Inferior parietal cortex (tissue), 1 donor: ENCODE measurements at regions not wholly inside any gene's neighbourhood (a gene's known extent, or its start where the extent isn't known, plus 50 kb on each side); places are given as distances from the start of the nearest gene placed in this dataset.
"Not testable (repeated sequence)": the region's sequence is repeated elsewhere in the genome, so short reads cannot be mapped to it uniquely, and the experiment has no call there.

ENCODE experiments used
- DNase-seq: peaks from one replicate; pipeline ENCODE4 v3.0.0-alpha.2; 2016; ENCODE audit errors: extremely low spot score

GRCh38 chr2:217371781-217372213 is 511.9 kb upstream of the TNP1 start:
- no peak for DNase-seq

GRCh38 chr2:217370391-217370790 is 510.5 kb upstream of the TNP1 start:
- DNase-seq, result no peak

DNA sequence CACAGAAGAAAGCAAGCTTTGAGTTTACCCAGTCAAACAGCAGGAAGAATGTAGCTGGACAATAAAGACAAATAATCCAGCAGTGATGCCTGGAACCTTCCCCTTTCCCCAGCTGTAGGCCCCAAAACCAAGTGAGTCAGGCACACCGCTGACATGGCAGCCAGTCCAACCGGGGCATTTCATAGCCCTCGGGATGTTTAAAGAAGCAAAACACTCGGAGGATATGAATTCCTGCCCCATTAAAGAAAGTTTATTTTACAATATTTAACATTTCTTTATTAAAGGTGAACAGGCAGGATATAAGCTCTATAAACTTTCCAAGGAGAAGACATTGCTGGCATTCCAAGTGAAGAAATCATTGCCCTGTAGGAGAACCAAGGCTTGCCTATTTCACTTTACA is 507.6 kb upstream of the TNP1 start:
- DNase-seq, result no peak

DNA sequence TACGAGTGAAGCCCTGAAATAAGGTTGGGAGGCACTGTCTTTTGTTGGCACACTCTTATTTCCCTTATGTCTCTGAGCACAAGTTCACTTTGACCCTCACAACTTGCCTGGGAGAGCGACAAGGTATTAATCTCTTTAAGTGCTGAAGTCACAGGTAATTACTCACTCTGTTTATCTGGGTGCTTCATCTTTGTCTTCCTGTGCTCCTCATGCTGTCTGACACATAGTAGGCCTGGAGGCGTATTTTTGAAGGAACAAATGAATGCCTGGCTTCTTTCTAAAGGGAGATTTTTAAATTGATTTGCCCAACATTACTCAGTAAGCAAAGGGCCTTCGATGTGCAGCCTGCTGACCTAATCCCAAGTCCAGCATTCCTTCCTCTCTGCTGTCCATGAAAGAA is 507.1 kb upstream of the TNP1 start:
- DNase-seq, result no peak

GRCh38 chr2:217366266-217366895 is 506.5 kb upstream of the TNP1 start:
- no peak for DNase-seq

GRCh38 chr2:217365656-217366055 is 505.8 kb upstream of the TNP1 start:
- DNase-seq, result no peak

DNA sequence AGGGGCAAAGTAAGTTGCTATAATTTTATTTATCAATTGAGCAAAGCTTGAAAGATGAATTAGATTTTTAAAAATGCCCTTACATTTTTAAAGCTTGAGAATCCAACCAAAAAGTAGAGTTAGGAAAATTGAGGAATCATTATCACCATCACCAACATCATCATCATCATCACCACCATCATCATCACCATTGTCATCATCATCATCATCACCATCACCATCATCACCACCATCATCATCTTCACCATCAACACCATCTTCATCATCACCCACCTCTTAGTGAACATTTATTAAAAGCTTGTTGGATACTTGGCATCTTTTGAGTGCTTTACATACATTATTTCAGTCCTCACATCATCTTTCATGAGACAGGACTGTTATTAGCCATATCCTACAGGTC is 504.4 kb upstream of the TNP1 start:
- no peak for DNase-seq

DNA sequence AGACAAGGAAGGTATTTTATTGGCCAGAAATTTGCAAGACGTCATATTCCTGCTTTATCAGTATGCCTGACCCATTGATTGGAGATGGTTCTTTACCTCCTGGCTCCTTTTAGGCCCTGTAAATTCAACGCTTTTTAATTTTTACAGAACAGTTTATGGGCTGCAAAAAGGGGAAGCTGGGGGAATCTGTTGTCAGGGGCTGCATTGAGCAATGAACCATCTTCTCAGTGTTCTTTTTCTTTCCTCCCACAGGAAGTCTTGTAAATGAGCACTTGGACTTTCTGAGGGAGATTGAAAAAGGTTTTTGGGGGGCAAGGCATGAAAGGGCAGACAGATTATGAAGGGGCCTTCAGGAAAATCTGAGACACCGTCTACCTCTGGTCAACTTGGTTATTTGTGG is 503.6 kb upstream of the TNP1 start:
- no peak for DNase-seq

- DNase-seq, result no peak
Measured at GRCh38 chr2:217362710-217363109, 502.8 kb upstream of the TNP1 start.

DNA sequence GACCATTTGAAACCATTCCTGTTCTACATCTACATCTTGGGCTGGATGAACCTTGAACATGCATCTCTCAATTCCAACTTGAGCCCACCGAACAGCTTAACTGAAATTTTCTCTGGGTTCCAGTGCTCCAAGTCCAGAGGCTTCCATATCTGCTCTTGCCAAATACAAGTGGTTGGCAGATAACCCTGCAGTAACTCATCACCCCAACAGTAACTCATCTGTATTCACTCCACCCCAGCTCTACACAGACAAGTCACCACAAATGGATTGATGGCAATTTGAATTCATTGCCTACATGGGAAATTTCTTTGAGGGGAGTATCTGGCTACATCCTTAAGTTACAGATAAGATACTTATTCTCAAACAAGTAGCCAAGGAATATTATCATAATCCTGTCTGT is 502.4 kb upstream of the TNP1 start:
- DNase-seq, result no peak

- DNase-seq, result no peak
Measured at GRCh38 chr2:217361483-217361880, 501.6 kb upstream of the TNP1 start.

DNA sequence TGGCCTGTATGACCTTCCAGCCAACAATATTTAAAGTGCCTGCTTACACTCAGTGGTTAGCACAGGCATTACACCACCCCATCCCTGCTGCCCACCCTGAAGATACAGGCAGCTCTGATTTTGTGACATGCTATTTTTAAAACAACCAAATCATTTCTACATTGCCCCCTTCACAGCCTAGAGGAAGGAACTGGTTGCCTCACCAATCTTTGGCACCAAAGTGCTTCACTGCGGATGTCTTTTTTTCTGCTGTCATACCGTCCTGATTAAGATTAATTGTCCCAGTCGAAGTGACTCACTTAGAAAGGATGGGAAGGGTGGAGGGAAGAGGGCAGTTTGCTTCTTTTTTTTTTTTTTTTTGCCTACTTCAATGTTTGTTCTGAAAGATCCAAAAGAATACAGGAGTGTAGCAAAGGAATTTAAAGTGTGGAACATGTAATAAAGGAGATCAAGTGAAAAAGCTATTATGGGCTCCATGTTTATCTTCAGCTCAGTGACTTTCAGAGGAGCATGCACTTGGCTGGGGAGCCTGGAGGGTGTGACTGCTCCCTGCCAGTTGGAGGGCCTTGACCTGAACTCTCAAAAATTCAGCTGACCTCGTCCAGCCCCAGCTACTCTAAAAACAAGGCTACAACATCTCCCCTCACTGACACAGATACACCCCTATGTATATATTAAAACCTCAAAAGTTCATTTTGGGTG is 501.1 kb upstream of the TNP1 start:
- no peak for DNase-seq

GRCh38 chr2:217360111-217360510 is 500.2 kb upstream of the TNP1 start:
- no peak for DNase-seq

DNA sequence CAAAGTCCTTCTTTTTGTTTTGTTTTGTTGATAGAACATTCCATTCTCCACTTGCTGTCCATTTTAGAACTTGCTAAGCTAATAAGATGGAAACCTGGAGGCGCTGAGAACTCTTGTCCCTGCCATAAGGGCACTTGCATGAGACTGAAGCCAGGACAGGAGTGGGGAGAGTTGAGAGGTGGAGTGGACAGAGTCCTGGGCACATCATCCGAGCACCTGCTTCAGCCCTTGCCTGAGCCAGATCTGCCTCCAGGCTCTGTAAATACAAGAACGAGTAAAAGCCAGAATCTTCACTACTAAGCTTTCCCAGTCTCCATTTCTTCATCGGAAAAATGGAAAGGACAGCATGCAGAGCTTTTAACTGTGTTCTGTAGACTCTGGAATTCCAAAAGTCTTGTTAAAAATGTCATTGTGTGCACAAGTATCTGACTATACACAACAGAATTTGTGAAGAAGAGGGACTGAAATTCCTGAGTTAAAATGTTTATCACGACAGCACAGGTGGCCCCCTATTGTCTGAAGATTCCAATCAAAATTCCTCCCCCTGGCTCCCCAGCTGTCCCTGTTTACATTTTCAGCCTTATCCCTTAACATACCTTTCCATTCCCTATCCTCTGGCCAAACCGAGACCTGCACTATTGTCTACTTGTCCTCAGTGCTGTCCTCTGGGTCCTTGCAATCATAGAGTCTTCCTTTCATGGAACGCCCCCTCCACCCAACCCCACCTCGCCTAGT is 498.2 kb upstream of the TNP1 start:
- DNase-seq, result no peak

- DNase-seq, result peak; percentile 33
Measured at GRCh38 chr2:217356781-217357180, 496.9 kb upstream of the TNP1 start.

DNA sequence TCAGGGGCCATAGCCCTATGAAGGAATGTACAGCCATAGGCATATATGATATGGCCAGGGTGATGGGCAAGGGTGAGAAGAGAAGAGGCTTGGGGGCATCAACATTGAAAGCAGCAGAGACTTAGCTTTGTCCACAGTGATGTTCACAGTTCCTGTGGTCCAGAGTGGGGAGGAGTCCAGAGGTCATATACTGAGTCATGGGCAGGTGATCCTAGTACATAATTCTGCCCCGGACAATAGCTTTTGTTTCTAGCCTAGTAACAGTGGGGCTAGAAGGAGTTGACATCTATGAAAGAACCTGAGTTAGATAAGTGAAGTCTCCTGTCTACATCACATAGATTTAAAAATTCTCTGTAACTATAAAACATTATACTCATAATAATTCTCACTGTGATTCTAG is 496.3 kb upstream of the TNP1 start:
- no peak for DNase-seq

GRCh38 chr2:217353591-217353990 is 493.7 kb upstream of the TNP1 start:
- no peak for DNase-seq

DNA sequence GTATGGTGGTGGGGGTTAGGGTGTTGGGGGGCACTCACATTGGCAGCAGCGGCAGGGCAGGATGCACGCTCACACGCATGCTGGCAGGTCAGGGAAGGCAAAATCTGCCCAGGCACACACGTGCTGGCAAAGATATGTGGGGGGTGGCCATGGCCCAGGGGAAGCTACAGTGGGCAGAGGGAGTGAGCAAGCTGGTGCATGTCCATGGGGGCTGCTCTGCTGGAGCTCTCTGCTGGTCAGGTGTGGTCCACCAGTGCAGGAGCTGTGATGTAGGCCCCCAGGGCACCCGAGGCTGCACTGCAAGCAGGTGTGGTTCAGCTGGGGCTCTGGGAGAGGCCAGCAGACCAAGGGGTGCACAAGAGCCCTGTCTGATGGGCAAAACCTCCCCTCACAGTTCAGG is 491.5 kb upstream of the TNP1 start:
- DNase-seq, result no peak

DNA sequence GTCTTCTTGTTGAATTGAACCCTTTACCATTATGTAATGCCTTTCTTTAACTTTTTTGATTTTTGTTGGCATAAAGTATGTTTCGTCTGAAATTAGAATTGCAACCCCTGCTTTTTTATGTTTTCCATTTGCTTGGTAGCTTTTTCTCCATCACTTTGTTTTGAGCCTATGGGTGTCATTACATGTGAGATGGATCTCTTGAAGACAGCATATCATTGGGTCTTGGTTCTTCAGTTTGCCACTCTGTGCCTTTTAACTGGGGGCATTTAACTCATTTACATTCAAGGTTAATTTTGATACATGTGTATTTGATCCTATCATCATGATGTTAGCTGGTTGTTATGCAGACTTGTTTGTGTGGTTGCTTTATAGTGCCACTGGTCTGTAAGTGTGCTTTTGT is 489.4 kb upstream of the TNP1 start:
- DNase-seq, result no peak

GRCh38 chr2:217347630-217348029 is 487.8 kb upstream of the TNP1 start:
- not testable (repeated sequence) for DNase-seq

DNA sequence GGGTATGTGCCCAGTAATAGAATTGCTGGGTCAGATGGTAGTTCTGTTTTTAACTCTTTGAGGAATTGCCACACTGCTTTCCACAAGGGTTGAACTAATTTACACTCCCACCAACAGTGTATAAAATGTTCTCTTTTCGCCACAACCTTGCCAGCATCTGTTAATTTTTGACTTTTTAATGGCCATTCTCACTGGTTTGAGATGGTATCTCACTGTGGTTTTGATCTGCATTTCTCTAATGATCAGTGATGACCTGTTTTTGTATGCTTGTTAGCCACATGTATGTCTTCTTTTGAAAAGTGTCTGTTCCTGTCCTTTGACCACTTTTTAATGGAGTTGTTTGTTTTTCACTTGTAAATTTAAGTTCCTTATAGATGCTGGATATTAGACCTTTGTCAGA is 486.2 kb upstream of the TNP1 start:
- DNase-seq, result not testable (repeated sequence)

DNA sequence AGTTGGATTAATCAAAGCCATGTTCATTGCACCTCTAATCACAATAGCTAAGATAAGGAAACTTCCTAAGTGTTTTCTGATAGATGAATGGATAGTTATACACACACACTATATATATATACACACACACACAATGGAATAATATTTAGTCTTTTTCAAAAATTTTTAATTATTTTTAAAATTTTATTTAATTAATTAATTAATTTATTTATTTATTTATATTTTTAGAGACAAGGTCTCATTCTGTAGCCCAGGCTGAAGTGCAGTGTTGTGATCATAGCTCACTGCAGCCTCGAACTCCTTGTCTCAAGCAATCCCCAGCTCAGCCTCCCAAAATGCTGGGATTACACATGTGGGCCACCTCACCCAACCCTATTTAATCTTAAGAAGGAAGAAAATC is 481.0 kb upstream of the TNP1 start:
- no peak for DNase-seq

DNA sequence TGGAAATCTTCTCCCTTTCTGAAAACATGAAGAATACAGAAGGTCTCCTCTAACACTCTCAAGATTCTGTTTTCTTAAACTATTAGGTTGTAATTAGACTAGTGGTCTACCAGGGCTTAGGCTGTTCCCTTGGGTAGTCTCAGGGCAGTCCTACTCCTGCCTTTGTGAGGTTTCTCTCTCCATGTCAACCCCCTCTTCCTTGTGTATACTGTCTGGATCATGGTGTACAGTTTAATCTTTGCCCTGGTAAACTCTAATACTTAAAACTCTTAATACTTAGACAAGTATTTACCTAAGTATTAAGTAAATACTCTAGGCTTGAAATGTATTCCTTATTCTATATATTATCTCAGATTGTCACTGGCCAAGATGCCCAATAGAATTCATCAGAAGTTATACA is 480.3 kb upstream of the TNP1 start:
- no peak for DNase-seq
